ENCODE measurements at regions not wholly inside any gene's neighbourhood (a gene's known extent, or its start where the extent isn't known, plus 50 kb on each side); places are given as distances from the start of the nearest gene placed in this dataset.

DNA sequence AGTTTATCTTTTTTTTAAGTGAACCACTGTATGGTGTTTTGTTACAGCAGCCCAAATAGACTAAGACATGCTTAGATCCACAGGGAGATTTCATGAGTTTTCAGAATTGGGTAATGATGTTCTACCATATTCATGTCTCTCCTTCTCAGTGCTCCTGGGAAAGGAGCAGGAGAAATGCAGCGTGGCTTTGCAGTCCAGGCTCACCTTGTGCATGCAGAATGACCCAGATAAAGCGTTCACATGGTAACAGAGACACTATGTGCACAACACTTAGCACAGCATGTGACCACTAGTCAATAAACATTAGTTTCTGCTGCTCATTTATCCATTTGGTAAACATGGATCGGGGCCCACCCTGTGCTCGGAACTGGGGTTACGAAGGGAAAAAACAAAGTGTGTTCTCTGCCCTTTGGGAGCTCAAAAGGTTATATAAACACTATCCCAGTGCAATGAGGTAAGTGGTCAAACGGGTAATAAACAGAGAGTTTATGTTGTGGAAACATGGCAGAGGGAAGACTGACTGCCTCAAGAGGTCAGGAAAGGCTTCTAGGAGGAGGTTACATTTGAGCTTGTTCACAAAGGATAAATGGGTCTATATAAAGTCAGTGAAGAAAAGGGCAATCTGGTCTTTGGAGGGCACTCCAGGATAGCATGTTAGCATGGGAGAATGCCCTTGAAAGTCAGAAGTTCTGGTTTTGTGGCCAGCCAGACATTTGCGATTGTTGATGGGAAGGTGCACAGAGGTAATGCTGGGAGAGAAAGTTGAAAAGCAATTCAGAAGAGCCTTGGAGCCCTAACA is 299.2 kb downstream of the TDRD15 start (continued):
- no peak for TF ChIP-seq CREM (IDR thresholded peaks at IDR 0.05)
- TF ChIP-seq CREM (CRISPR knock-in tag; IDR thresholded peaks at IDR 0.05) = no peak
- no peak for TF ChIP-seq CREB3 (CRISPR knock-in tag; IDR thresholded peaks at IDR 0.05)
- TF ChIP-seq SRSF1 (optimal IDR thresholded peaks at IDR 0.05; ENCODE audit: low read depth, low read length) = no peak
- no peak for TF ChIP-seq CAMTA2 (CRISPR knock-in tag; IDR thresholded peaks at IDR 0.05; ENCODE audit: borderline replicate concordance)
- no peak for TF ChIP-seq SNRNP70 (IDR thresholded peaks at IDR 0.05; ENCODE audit: low read depth, low read length)
- peak; percentile 78; the same call in 1 of the 2 replicates for TF ChIP-seq ZNF441 (CRISPR knock-in tag; IDR thresholded peaks at IDR 0.05; ENCODE audit: borderline replicate concordance)
- TF ChIP-seq ZNF543 (CRISPR knock-in tag; IDR thresholded peaks at IDR 0.05) = 0 out of 2 replicates have a peak, but pooled peaks have one; percentile 42
- no peak for TF ChIP-seq RFX5 (IDR thresholded peaks at IDR 0.05; ENCODE audit: low read depth, low read length)
- TF ChIP-seq, protein P1, sequence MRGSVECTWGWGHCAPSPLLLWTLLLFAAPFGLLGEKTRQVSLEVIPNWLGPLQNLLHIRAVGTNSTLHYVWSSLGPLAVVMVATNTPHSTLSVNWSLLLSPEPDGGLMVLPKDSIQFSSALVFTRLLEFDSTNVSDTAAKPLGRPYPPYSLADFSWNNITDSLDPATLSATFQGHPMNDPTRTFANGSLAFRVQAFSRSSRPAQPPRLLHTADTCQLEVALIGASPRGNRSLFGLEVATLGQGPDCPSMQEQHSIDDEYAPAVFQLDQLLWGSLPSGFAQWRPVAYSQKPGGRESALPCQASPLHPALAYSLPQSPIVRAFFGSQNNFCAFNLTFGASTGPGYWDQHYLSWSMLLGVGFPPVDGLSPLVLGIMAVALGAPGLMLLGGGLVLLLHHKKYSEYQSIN (CRISPR knock-in tag; IDR thresholded peaks at IDR 0.05; ENCODE audit: borderline replicate concordance) = no peak
- no peak for TF ChIP-seq FIP1L1 (IDR thresholded peaks at IDR 0.05; ENCODE audit: borderline replicate concordance, insufficient read depth, low read depth, low read length)
- TF ChIP-seq ZC3H13 (CRISPR knock-in tag; IDR thresholded peaks at IDR 0.05) = no peak
- TF ChIP-seq ZSCAN29 (CRISPR knock-in tag; conservative IDR thresholded peaks at IDR 0.05) = 0 out of 2 replicates have a peak, but pooled peaks have one; percentile 53
- TF ChIP-seq PHB2 (IDR thresholded peaks at IDR 0.05; ENCODE audit: partially characterized antibody) = no peak
- TF ChIP-seq, protein P2, sequence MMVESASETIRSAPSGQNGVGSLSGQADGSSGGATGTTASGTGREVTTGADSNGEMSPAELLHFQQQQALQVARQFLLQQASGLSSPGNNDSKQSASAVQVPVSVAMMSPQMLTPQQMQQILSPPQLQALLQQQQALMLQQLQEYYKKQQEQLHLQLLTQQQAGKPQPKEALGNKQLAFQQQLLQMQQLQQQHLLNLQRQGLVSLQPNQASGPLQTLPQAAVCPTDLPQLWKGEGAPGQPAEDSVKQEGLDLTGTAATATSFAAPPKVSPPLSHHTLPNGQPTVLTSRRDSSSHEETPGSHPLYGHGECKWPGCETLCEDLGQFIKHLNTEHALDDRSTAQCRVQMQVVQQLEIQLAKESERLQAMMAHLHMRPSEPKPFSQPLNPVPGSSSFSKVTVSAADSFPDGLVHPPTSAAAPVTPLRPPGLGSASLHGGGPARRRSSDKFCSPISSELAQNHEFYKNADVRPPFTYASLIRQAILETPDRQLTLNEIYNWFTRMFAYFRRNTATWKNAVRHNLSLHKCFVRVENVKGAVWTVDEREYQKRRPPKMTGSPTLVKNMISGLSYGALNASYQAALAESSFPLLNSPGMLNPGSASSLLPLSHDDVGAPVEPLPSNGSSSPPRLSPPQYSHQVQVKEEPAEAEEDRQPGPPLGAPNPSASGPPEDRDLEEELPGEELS (CRISPR knock-in tag; IDR thresholded peaks at IDR 0.05) = peak; percentile 92
- TF ChIP-seq CHD2 (IDR thresholded peaks at IDR 0.05; ENCODE audit: low read depth, low read length) = no peak
- no peak for TF ChIP-seq IKZF4 (CRISPR knock-in tag; IDR thresholded peaks at IDR 0.05; ENCODE audit: borderline replicate concordance, low read depth, not compliant biosample characterization)
- TF ChIP-seq ZNF350 (CRISPR knock-in tag; IDR thresholded peaks at IDR 0.05; ENCODE audit: borderline replicate concordance, low read depth) = no peak
- TF ChIP-seq DPF2 (CRISPR knock-in tag; IDR thresholded peaks at IDR 0.05; ENCODE audit: borderline replicate concordance, low read depth) = peak; percentile 67
- TF ChIP-seq, protein P3, sequence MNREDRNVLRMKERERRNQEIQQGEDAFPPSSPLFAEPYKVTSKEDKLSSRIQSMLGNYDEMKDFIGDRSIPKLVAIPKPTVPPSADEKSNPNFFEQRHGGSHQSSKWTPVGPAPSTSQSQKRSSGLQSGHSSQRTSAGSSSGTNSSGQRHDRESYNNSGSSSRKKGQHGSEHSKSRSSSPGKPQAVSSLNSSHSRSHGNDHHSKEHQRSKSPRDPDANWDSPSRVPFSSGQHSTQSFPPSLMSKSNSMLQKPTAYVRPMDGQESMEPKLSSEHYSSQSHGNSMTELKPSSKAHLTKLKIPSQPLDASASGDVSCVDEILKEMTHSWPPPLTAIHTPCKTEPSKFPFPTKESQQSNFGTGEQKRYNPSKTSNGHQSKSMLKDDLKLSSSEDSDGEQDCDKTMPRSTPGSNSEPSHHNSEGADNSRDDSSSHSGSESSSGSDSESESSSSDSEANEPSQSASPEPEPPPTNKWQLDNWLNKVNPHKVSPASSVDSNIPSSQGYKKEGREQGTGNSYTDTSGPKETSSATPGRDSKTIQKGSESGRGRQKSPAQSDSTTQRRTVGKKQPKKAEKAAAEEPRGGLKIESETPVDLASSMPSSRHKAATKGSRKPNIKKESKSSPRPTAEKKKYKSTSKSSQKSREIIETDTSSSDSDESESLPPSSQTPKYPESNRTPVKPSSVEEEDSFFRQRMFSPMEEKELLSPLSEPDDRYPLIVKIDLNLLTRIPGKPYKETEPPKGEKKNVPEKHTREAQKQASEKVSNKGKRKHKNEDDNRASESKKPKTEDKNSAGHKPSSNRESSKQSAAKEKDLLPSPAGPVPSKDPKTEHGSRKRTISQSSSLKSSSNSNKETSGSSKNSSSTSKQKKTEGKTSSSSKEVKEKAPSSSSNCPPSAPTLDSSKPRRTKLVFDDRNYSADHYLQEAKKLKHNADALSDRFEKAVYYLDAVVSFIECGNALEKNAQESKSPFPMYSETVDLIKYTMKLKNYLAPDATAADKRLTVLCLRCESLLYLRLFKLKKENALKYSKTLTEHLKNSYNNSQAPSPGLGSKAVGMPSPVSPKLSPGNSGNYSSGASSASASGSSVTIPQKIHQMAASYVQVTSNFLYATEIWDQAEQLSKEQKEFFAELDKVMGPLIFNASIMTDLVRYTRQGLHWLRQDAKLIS (CRISPR knock-in tag; IDR thresholded peaks at IDR 0.05) = no peak
- TF ChIP-seq GLI4 (CRISPR knock-in tag; IDR thresholded peaks at IDR 0.05; ENCODE audit: borderline replicate concordance) = peak; percentile 9; the same call in 1 of the 2 replicates
- no peak for TF ChIP-seq MED13 (CRISPR knock-in tag; IDR thresholded peaks at IDR 0.05)

All from HepG2 (cell line).